Transverse colon (tissue), 4 donors: ENCODE measurements at regions not wholly inside any gene's neighbourhood (a gene's known extent, or its start where the extent isn't known, plus 50 kb on each side); places are given as distances from the start of the nearest gene placed in this dataset.

Experiments used
- DNase-seq: peaks from one replicate; pipeline ENCODE4 v3.0.0-alpha.2; 2019
- H3K27ac ChIP-seq, 4 donors: fragments of 200-600 bp; sonication (generic); 2 replicates each; pipeline ENCODE4 v1.5.1; 2016 to 2018; ENCODE audit warnings: inconsistent platforms in 4 of 4
- H3K27me3 ChIP-seq: fragments of 200-600 bp; sonication (generic); 2 replicates; pipeline ENCODE4 v1.5.1; 2017; ENCODE audit warnings: inconsistent platforms
- H3K36me3 ChIP-seq, 4 donors: fragments of 200-600 bp; sonication (generic); 2 replicates each; pipeline ENCODE4 v1.5.1; 2017 to 2019; ENCODE audit warnings: inconsistent platforms in 4 of 4
- H3K4me1 ChIP-seq, 4 donors: fragments of 200-600 bp; sonication (generic); 2 replicates each; pipeline ENCODE4 v1.5.1; 2017 to 2020; ENCODE audit warnings: inconsistent platforms in 4 of 4
- H3K4me3 ChIP-seq, 4 donors: fragments of 200-600 bp; sonication (generic); 1 replicate in 1 of 4; 2 replicates in 3 of 4; pipeline versions ENCODE4 v1.5.1 to v1.6.1; 2017 to 2019; ENCODE audit warnings: inconsistent platforms in 4 of 4
- H3K9me3 ChIP-seq, 2 donors: fragments of 200-600 bp; sonication (generic); 2 replicates each; pipeline ENCODE4 v1.5.1; 2017 to 2019; ENCODE audit warnings: inconsistent platforms in 2 of 2
- EP300 ChIP-seq: sonication (generic); formaldehyde crosslinking; IDR thresholded peaks from one replicate; pipeline ENCODE4 v1.6.1; 2017; ENCODE audit warnings: antibody characterized with exemption, low read depth
- POLR2A ChIP-seq: fragments of 450-650 bp; IDR thresholded peaks from one replicate; pipeline ENCODE4 v1.6.1; 2016; ENCODE audit warnings: antibody characterized with exemption, mild to moderate bottlenecking, moderate library complexity
- POLR2AphosphoS5 ChIP-seq, 3 donors: sonication (generic); formaldehyde crosslinking; IDR thresholded peaks; one replicate each; pipeline ENCODE4 v1.6.1; 2016; ENCODE audit warnings: antibody characterized with exemption in 3 of 3
- WGBS, 2 donors: methylation state at CpG; one replicate each; pipeline ENCODE4 v1.1.5; 2018; ENCODE audit warnings: low coverage in 1 of 2; 5-methylcytosine and 5-hydroxymethylcytosine counted together
- in situ Hi-C, 4 donors: fragments of 200-750 bp; cut with MboI; loops; one replicate each; pipeline versions ENCODE4 v1.15.0 to v1.15.1; 2017; ENCODE audit warnings: low sequenced_read_pairs in 3 of 4, low pct_ligation_motif_present in 1 of 4, low pct_unique_long_range_greater_than_20kb in 1 of 4
- intact Hi-C: fragments of 100-400 bp; cut with DNase I; formaldehyde crosslinking; loops from one replicate; pipeline ENCODE4 v1.15.1; 2023; ENCODE audit warnings: low total_unique reads
- TF ChIP-seq, protein P1 (sequence below), 5 experiments: fragments of 200-600 bp in 3 of 5; fragments of 450-650 bp in 2 of 5; sonication (generic) in 3 of 5; IDR thresholded peaks; 1 replicate in 2 of 5; 2 replicates in 3 of 5; pipeline ENCODE4 v1.5.1; 2016 to 2017; ENCODE audit warnings: antibody characterized with exemption in 5 of 5, inconsistent platforms in 3 of 5, mild to moderate bottlenecking in 2 of 5, moderate library complexity in 1 of 5

DNA sequence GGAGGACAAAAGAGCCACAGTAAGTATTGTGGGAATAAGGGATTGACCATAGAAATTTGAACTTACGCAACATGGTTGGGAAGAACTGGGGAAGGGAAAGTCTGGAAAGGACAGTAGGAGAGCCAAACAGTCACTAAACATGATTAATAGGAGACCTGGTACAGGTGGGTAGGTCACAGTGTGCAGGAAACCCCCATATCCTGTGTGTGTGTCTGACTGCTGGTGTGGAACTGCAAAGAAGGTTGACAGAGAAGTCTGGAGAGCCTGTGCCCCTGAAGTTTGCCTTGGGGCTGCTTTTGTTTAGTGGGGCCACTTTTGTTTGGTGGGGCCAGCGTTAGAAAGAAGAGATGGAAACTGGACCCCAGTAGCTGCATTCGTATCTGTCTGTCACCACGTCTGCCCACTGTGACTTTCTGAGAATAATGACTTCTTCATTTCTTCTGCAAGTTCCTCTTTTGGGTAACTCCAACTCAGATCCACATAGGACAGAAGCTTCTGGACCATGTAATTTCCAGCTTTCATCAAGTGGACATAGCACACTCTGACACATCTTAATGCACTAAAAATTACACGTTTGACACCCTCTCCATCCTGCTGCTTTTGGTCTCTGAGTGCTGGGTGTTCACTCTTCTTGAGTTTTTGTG is 126.8 kb upstream of the RAG2 start:
- in situ Hi-C loops (no loop called here), intact Hi-C loops (no loop called here)
- H3K9me3 ChIP-seq = no peaks in the 10 kb centered on the region
- no peaks in the 10 kb centered on the region for H3K36me3 ChIP-seq
- H3K27me3 ChIP-seq = no peaks in the 10 kb centered on the region
- no peak overlapping the region for H3K27ac ChIP-seq
- TF ChIP-seq, protein P1, sequence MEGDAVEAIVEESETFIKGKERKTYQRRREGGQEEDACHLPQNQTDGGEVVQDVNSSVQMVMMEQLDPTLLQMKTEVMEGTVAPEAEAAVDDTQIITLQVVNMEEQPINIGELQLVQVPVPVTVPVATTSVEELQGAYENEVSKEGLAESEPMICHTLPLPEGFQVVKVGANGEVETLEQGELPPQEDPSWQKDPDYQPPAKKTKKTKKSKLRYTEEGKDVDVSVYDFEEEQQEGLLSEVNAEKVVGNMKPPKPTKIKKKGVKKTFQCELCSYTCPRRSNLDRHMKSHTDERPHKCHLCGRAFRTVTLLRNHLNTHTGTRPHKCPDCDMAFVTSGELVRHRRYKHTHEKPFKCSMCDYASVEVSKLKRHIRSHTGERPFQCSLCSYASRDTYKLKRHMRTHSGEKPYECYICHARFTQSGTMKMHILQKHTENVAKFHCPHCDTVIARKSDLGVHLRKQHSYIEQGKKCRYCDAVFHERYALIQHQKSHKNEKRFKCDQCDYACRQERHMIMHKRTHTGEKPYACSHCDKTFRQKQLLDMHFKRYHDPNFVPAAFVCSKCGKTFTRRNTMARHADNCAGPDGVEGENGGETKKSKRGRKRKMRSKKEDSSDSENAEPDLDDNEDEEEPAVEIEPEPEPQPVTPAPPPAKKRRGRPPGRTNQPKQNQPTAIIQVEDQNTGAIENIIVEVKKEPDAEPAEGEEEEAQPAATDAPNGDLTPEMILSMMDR (IDR thresholded peaks at IDR 0.05) = no peak
- TF ChIP-seq POLR2AphosphoS5 (IDR thresholded peaks at IDR 0.05) (no peak), EP300 (no peak), POLR2A (no peak)
- H3K4me1 ChIP-seq = no peaks in the 10 kb centered on the region
- DNase-seq = no peak
- WGBS, 2 donors = 68 to 75% methylated on average over 2 to 5 of the region's 5 CpGs
- no peak overlapping the region for H3K4me3 ChIP-seq

DNA sequence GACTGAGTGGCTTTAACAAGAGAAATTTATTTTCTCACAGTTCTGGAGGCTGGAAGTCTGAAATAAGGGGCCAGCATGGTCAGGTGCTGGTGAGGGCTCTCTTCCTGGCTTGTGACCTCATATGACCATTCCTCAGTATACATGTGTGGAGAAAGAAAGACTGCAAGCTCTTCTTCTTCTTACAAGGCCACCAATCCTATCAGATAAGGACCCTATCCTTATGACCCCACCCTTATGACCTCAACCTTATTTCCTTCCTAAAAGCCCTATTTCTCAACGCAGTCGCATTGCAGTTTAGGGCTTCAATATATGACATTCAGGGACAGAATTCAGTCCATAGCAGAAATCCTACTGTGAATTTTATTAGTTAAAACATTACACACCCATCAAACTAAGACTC is 124.4 kb upstream of the RAG2 start:
- no peak overlapping the region for H3K4me3 ChIP-seq
- TF ChIP-seq, protein P1 (IDR thresholded peaks at IDR 0.05) = no peak
- no peak for TF ChIP-seq POLR2A
- no peak for TF ChIP-seq EP300
- no peak for TF ChIP-seq POLR2AphosphoS5 (IDR thresholded peaks at IDR 0.05)
- no peaks in the 10 kb centered on the region for H3K36me3 ChIP-seq
- no peaks in the 10 kb centered on the region for H3K27me3 ChIP-seq
- intact Hi-C loops = no loop called here
- WGBS, 2 donors = 93 to 100% methylated on average over 2 of the region's 2 CpGs
- no peak overlapping the region for H3K27ac ChIP-seq
- in situ Hi-C loops = no loop called here
- no peaks in the 10 kb centered on the region for H3K4me1 ChIP-seq
- DNase-seq = no peak
- no peaks in the 10 kb centered on the region for H3K9me3 ChIP-seq

DNA sequence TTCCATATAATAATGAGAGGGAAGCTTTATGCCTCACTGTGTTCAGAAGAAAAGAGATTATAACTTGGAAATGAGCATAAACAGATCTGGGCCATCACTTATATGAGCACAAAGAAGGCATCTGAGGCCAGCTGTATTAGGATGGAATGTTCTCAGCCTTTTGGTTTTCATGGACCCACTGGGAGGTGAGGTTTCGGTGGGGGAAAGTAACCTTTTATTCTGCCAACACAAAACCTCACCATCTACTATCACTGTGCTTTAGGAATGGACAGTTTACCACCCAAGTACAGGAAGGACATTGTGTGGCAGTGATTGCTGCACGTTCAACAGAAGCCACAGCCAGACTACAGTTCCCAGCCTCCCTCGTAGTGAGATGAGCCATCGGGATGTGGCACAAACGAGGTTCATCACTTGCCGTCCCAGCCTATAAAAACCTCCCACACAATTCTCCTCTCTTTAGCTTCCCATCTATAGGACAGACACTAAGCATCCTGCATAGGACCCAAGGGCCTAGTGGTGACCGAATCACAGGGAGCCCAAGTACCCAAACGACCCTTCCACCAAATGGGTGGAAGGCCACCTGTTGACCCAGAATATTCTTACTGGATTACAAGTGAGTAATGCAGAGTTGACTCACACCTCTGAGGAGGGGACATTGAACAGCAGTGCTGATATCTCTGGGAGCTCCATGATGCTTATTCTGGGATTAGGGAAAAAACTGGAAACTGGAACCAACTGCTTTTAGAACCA is 121.5 kb upstream of the RAG2 start:
- Histone ChIP-seq H3K36me3 (no peaks in the 10 kb centered on the region), H3K4me1 (no peaks in the 10 kb centered on the region), H3K4me3 (no peak overlapping the region), H3K9me3 (no peaks in the 10 kb centered on the region), H3K27me3 (no peaks in the 10 kb centered on the region), H3K27ac (no peak overlapping the region)
- in situ Hi-C loops (no loop called here), intact Hi-C loops (no loop called here)
- no peak for TF ChIP-seq POLR2AphosphoS5 (IDR thresholded peaks at IDR 0.05)
- no peak for TF ChIP-seq POLR2A
- DNase-seq = no peak
- WGBS, 2 donors = 77 to 100% methylated on average over 1 to 8 of the region's 8 CpGs

DNA sequence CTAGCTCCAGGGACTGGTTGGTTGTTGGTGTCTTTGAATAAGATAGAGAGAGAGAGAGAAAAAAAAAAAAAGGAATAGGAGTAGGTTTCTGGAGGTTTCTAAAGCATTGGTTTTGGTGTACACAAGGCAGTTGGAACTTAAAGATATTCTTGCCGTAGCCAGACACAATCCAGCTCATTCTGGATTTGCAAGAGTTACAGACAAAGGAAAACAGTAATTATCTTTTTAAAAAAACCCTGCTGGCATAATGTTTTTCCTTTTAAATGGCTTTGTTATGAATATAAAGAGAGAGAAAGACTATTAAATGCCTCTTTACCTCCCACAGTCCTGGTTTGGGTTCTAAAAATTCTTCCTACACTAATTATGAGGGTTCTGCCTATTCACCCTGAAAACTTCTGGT is 120.4 kb upstream of the RAG2 start:
- in situ Hi-C loops (no loop called here), intact Hi-C loops (no loop called here)
- no peak overlapping the region for H3K4me3 ChIP-seq
- 51 to 62% methylated on average over 1 of the region's 1 CpG for WGBS, 2 donors
- no peaks in the 10 kb centered on the region for H3K4me1 ChIP-seq
- no peaks in the 10 kb centered on the region for H3K27me3 ChIP-seq
- no peak for DNase-seq
- no peak overlapping the region for H3K27ac ChIP-seq
- H3K36me3 ChIP-seq = no peaks in the 10 kb centered on the region
- H3K9me3 ChIP-seq = no peaks in the 10 kb centered on the region
- TF ChIP-seq, protein P1 (IDR thresholded peaks at IDR 0.05) = no peak
- no peak for TF ChIP-seq POLR2A
- TF ChIP-seq POLR2AphosphoS5 (IDR thresholded peaks at IDR 0.05) = no peak
- no peak for TF ChIP-seq EP300
